IMR-90 (cell line): ENCODE measurements at regions not wholly inside any gene's neighbourhood (a gene's known extent, or its start where the extent isn't known, plus 50 kb on each side); places are given as distances from the start of the nearest gene placed in this dataset.

ENCODE experiments used
- ATAC-seq: fragments of 200-7000 bp; cut with Tn5 transposase; 2 replicates; pipeline ENCODE4 v1.9.1; 2020; ENCODE audit warnings: low read depth, mild to moderate bottlenecking, moderate library complexity
- BruUV-seq: library from RNA; stranded (reverse); fragments of 400-500 nt; replicated peaks from 2 replicates; lab custom pipeline; 2021; lab: Mats Ljungman, UMichigan
- CTCF ChIA-PET: fragments of 300-600 bp; formaldehyde crosslinking; extraction: SDS; loops from one replicate; lab custom pipeline; 2021; ENCODE audit warnings: antibody characterized with exemption; lab: Yijun Ruan, JAX
- POLR2A ChIA-PET: fragments of 300-600 bp; sonication (Branson Sonifier 250); formaldehyde crosslinking; loops from one replicate; lab custom pipeline; 2022; ENCODE audit warnings: antibody characterized with exemption; ENCODE audit not compliant: unreplicated experiment; lab: Charles Lee
- DNase-seq: peaks from one replicate; pipeline ENCODE4 v3.0.0; 2013
- H2AFZ ChIP-seq: replicated peaks from 2 replicates; pipeline ENCODE3; 2013; ENCODE audit warnings: low read length, mild to moderate bottlenecking; ENCODE audit not compliant: poor library complexity
- H2AK5ac ChIP-seq: 2 replicates; pipeline ENCODE4 v1.6.1; 2013; ENCODE audit warnings: low read depth, low read length, inconsistent platforms
- H2AK9ac ChIP-seq: replicated peaks from 2 replicates; pipeline ENCODE3; 2013; ENCODE audit warnings: mild to moderate bottlenecking, low read depth, low read length, moderate library complexity; ENCODE audit not compliant: poor library complexity
- H2BK120ac ChIP-seq: 2 replicates; pipeline ENCODE4 v1.6.1; 2013; ENCODE audit warnings: low read depth, low read length, inconsistent platforms
- H2BK15ac ChIP-seq: 3 replicates; pipeline ENCODE4 v1.6.1; 2013; ENCODE audit warnings: low read depth, low read length, inconsistent platforms
- H2BK20ac ChIP-seq: 2 replicates; pipeline ENCODE4 v1.6.1; 2013; ENCODE audit warnings: low read depth, mild to moderate bottlenecking, inconsistent platforms, low read length, moderate library complexity
- H2BK5ac ChIP-seq: 2 replicates; pipeline ENCODE4 v1.6.1; 2013; ENCODE audit warnings: mild to moderate bottlenecking, low read depth, low read length, inconsistent platforms; ENCODE audit not compliant: poor library complexity, severe bottlenecking
- H3K14ac ChIP-seq: replicated peaks from 2 replicates; pipeline ENCODE4 v1.6.1; 2013; ENCODE audit warnings: low read depth, low read length, inconsistent platforms
- H3K18ac ChIP-seq: 2 replicates; pipeline ENCODE4 v1.6.1; 2013; ENCODE audit warnings: low read depth, low read length, control low read depth
- H3K23ac ChIP-seq: 2 replicates; pipeline ENCODE4 v1.6.1; 2013; ENCODE audit warnings: low read depth, low read length, inconsistent platforms
- H3K27ac ChIP-seq: 2 replicates; pipeline ENCODE4 v1.5.1; 2013; ENCODE audit warnings: mild to moderate bottlenecking, control low read depth, low read length; ENCODE audit not compliant: insufficient read depth
- H3K27me3 ChIP-seq: 2 replicates; pipeline ENCODE4 v1.6.1; 2013; ENCODE audit warnings: low read length; ENCODE audit not compliant: control insufficient read depth, insufficient read depth
- H3K36me3 ChIP-seq: 2 replicates; pipeline ENCODE4 v1.6.1; 2013; ENCODE audit warnings: low read length, mixed read lengths; ENCODE audit not compliant: control insufficient read depth, insufficient read depth
- H3K4ac ChIP-seq: 2 replicates; pipeline ENCODE4 v1.6.1; 2013; ENCODE audit warnings: low read depth, low read length, inconsistent platforms
- H3K4me1 ChIP-seq: 2 replicates; pipeline ENCODE4 v1.6.1; 2013; ENCODE audit warnings: low read length, mixed read lengths; ENCODE audit not compliant: control insufficient read depth, insufficient read depth
- H3K4me2 ChIP-seq: 2 replicates; pipeline ENCODE4 v1.6.1; 2013; ENCODE audit warnings: low read depth, mild to moderate bottlenecking, control low read depth, low read length, moderate library complexity
- H3K4me3 ChIP-seq: 2 replicates; pipeline ENCODE4 v1.5.1; 2013; ENCODE audit warnings: low read depth, mild to moderate bottlenecking, control low read depth, low read length, moderate library complexity; ENCODE audit not compliant: insufficient read depth
- H3K56ac ChIP-seq: 2 replicates; pipeline ENCODE4 v1.6.1; 2013; ENCODE audit warnings: low read length, inconsistent platforms; ENCODE audit not compliant: insufficient read depth; ENCODE audit errors: extremely low read depth
- H3K79me1 ChIP-seq, 2 experiments: 2 replicates each; pipeline ENCODE4 v1.6.1; 2013; ENCODE audit warnings: low read length in 2 of 2, inconsistent platforms in 1 of 2, low read depth in 1 of 2
- H3K9ac ChIP-seq: 2 replicates; pipeline ENCODE4 v1.6.1; 2013; ENCODE audit warnings: low read depth, low read length, control low read depth
- H3K9me1 ChIP-seq: 2 replicates; pipeline ENCODE4 v1.6.1; 2013; ENCODE audit warnings: low read length, inconsistent platforms; ENCODE audit not compliant: insufficient read depth
- H3K9me3 ChIP-seq: 2 replicates; pipeline ENCODE4 v1.6.1; 2013; ENCODE audit warnings: low read length; ENCODE audit not compliant: control insufficient read depth, insufficient read depth
- H4K20me1 ChIP-seq: 2 replicates; pipeline ENCODE4 v1.6.1; 2013; ENCODE audit warnings: low read length, inconsistent platforms; ENCODE audit not compliant: insufficient read depth
- H4K5ac ChIP-seq: 2 replicates; pipeline ENCODE4 v1.6.1; 2013; ENCODE audit warnings: mild to moderate bottlenecking, low read depth, low read length, control low read depth
- H4K8ac ChIP-seq, 2 experiments: 2 replicates each; pipeline ENCODE4 v1.6.1; 2013; ENCODE audit warnings: low read depth in 2 of 2, low read length in 2 of 2, control low read depth in 1 of 2, inconsistent platforms in 1 of 2
- H4K91ac ChIP-seq: 2 replicates; pipeline ENCODE4 v1.6.1; 2013; ENCODE audit warnings: low read depth, low read length, inconsistent platforms; ENCODE audit not compliant: insufficient read depth
- BHLHE40 ChIP-seq: fragments of 150-350 bp; IDR thresholded peaks from 2 replicates; pipeline ENCODE4 v1.6.1; 2016; ENCODE audit warnings: mild to moderate bottlenecking, low read depth, low read length
- CEBPB ChIP-seq: IDR thresholded peaks from 2 replicates; pipeline ENCODE4 v1.6.1; 2012; ENCODE audit warnings: low read depth, low read length, improper control_type of control experiment
- CHD1 ChIP-seq: IDR thresholded peaks from 2 replicates; pipeline ENCODE4 v1.6.1; 2012; ENCODE audit warnings: low read depth, low read length, improper control_type of control experiment
- CTCF ChIP-seq: conservative IDR thresholded peaks from 2 replicates; pipeline ENCODE4 v1.5.1; 2012; ENCODE audit warnings: mild to moderate bottlenecking, low read depth, low read length, improper control_type of control experiment
- ELK1 ChIP-seq: fragments of 150-350 bp; IDR thresholded peaks from 2 replicates; pipeline ENCODE4 v1.6.1; 2016; ENCODE audit warnings: low read depth, mild to moderate bottlenecking, low read length, moderate library complexity, borderline replicate concordance
- FOS ChIP-seq: fragments of 150-350 bp; IDR thresholded peaks from 2 replicates; pipeline ENCODE4 v1.6.1; 2016; ENCODE audit warnings: low read depth, low read length
- MAFK ChIP-seq: IDR thresholded peaks from 2 replicates; pipeline ENCODE4 v1.6.1; 2012; ENCODE audit warnings: low read depth, low read length, improper control_type of control experiment
- MAZ ChIP-seq: IDR thresholded peaks from 2 replicates; pipeline ENCODE4 v1.6.1; 2012; ENCODE audit warnings: low read depth, mild to moderate bottlenecking, low read length, improper control_type of control experiment, moderate library complexity, borderline replicate concordance
- MXI1 ChIP-seq: IDR thresholded peaks from 2 replicates; pipeline ENCODE4 v1.6.1; 2012; ENCODE audit warnings: low read depth, mild to moderate bottlenecking, low read length, moderate library complexity, borderline replicate concordance
- NFE2L2 ChIP-seq: fragments of 150-350 bp; IDR thresholded peaks from 2 replicates; pipeline ENCODE4 v1.6.1; 2016; ENCODE audit warnings: low read depth, mild to moderate bottlenecking, low read length
- POLR2A ChIP-seq: IDR thresholded peaks from 2 replicates; pipeline ENCODE4 v1.6.1; 2012; ENCODE audit warnings: mild to moderate bottlenecking, low read depth, low read length
- RAD21 ChIP-seq: IDR thresholded peaks from 2 replicates; pipeline ENCODE4 v1.6.1; 2012; ENCODE audit warnings: low read length, improper control_type of control experiment
- RCOR1 ChIP-seq: IDR thresholded peaks from 2 replicates; pipeline ENCODE4 v1.6.1; 2012; ENCODE audit warnings: mild to moderate bottlenecking, low read length, improper control_type of control experiment; ENCODE audit not compliant: insufficient replicate concordance
- RFX5 ChIP-seq: IDR thresholded peaks from 2 replicates; pipeline ENCODE4 v1.8.0; 2012; ENCODE audit warnings: low read depth, mild to moderate bottlenecking, low read length, moderate library complexity
- SMC3 ChIP-seq: fragments of 150-350 bp; IDR thresholded peaks from 2 replicates; pipeline ENCODE4 v1.6.1; 2016; ENCODE audit warnings: low read depth, mild to moderate bottlenecking, antibody characterized with exemption, low read length, moderate library complexity
- WGBS, 2 experiments: methylation state at CpG; one replicate each; pipeline versions ENCODE4 v1.1.5 to v1.1.7; 2013; ENCODE audit warnings: missing lambda C conversion rate in 2 of 2; ENCODE audit not compliant: insufficient read length in 1 of 2; ENCODE audit errors: extremely low coverage in 2 of 2; 5-methylcytosine and 5-hydroxymethylcytosine counted together
- dilution Hi-C: fragments of 300-500 bp; cut with HindIII; formaldehyde crosslinking; loops from one replicate; pipeline ENCODE4 v1.14.3; 2018; ENCODE audit warnings: low sequenced_read_pairs; ENCODE audit not compliant: unreplicated experiment
- in situ Hi-C: fragments of 300-500 bp; cut with MboI; formaldehyde crosslinking; loops from 3 replicates; pipeline ENCODE4 v1.14.3; 2019; ENCODE audit warnings: low sequenced_read_pairs, inconsistent platforms, mixed read lengths
- intact Hi-C: fragments of 100-400 bp; cut with micrococcal nuclease; formaldehyde crosslinking; loops from 2 replicates; pipeline ENCODE4 v1.10.0; 2022

GRCh38 chr6:68229566-68229965 lies 405.5 kb upstream of the ADGRB3 start:
- Histone ChIP-seq H3K4me3 (no peak overlapping the region), H3K9ac (no peak overlapping the region), H3K9me3 (peaks cover 6% of the 10 kb centered on the region; the same call in 1 of the 2 replicates), H4K5ac (no peak overlapping the region), H3K9me1 (no peaks in the 10 kb centered on the region), H2BK15ac (no peak overlapping the region), H3K27me3 (no peaks in the 10 kb centered on the region), H2AFZ (no peak overlapping the region), H3K27ac (no peak overlapping the region), H2BK5ac (no peak overlapping the region), H3K4ac (no peak overlapping the region), H3K14ac (no peak overlapping the region), H3K79me1 (no peaks in the 10 kb centered on the region), H4K20me1 (no peaks in the 10 kb centered on the region), H2AK9ac (no peak overlapping the region), H3K18ac (no peak overlapping the region), H3K56ac (no peak overlapping the region), H3K4me1 (no peaks in the 10 kb centered on the region), H2BK120ac (no peak overlapping the region), H3K4me2 (no peak overlapping the region), H2AK5ac (no peak overlapping the region), H3K36me3 (no peaks in the 10 kb centered on the region), H4K91ac (no peak overlapping the region), H2BK20ac (no peak overlapping the region), H4K8ac (no peak overlapping the region), H3K23ac (no peak overlapping the region)
- no CpG with 5 or more reads among the region's 1 CpG for WGBS, 2 experiments
- ATAC-seq = no peak
- no peak for DNase-seq
- CTCF ChIA-PET = interaction anchor here (0.6 kb wide), 1 partner anchor 11 kb away, joined by 3 read pairs; no protein-coding TSS in a partner anchor
- intact Hi-C loops = no loop called here
- no TSS peak for BruUV-seq
- in situ Hi-C loops = no loop called here
- TF ChIP-seq BHLHE40 (no peak), MAZ (no peak), FOS (no peak), RAD21 (no peak), CHD1 (no peak), MAFK (no peak), CEBPB (no peak), CTCF (no peak), RFX5 (no peak), POLR2A (no peak), ELK1 (no peak), MXI1 (no peak), RCOR1 (no peak), SMC3 (no peak), NFE2L2 (no peak)
- POLR2A ChIA-PET = no interaction called here
- dilution Hi-C loops = no loop called here
